ENCODE measurements at regions not wholly inside any gene's neighbourhood (a gene's known extent, or its start where the extent isn't known, plus 50 kb on each side); places are given as distances from the start of the nearest gene placed in this dataset.

- ATAC-seq (ENCODE audit: insufficient read depth, low FRiP score): no peak
- no peak overlapping the region for H3K27ac ChIP-seq (ENCODE audit: low read depth in 1 of 2, low read length in 1 of 2)
- no peaks in the 10 kb centered on the region for H3K4me1 ChIP-seq (ENCODE audit: control insufficient read depth in 5 of 5, insufficient read depth in 5 of 5, low read length in 5 of 5)
- 35 to 40% methylated on average over 4 of the region's 4 CpGs for WGBS, 2 donors
- no peak for DNase-seq
- peaks cover 0 to 21% (median 4%) of the 10 kb centered on the region in 3 donors for H3K27me3 ChIP-seq (ENCODE audit: control insufficient read depth in 3 of 3, insufficient read depth in 3 of 3, low read length in 2 of 3)
- no peak overlapping the region for H3K4me3 ChIP-seq
- H3K36me3 ChIP-seq (ENCODE audit: control insufficient read depth in 4 of 4, insufficient read depth in 4 of 4, low read length in 4 of 4): no peaks in the 10 kb centered on the region
- H3K9me3 ChIP-seq (ENCODE audit: control insufficient read depth in 4 of 4, insufficient read depth in 3 of 4, low read length in 3 of 4): peaks cover 0 to 2% (median 0%) of the 10 kb centered on the region in 4 donors
- TF ChIP-seq, protein P1, sequence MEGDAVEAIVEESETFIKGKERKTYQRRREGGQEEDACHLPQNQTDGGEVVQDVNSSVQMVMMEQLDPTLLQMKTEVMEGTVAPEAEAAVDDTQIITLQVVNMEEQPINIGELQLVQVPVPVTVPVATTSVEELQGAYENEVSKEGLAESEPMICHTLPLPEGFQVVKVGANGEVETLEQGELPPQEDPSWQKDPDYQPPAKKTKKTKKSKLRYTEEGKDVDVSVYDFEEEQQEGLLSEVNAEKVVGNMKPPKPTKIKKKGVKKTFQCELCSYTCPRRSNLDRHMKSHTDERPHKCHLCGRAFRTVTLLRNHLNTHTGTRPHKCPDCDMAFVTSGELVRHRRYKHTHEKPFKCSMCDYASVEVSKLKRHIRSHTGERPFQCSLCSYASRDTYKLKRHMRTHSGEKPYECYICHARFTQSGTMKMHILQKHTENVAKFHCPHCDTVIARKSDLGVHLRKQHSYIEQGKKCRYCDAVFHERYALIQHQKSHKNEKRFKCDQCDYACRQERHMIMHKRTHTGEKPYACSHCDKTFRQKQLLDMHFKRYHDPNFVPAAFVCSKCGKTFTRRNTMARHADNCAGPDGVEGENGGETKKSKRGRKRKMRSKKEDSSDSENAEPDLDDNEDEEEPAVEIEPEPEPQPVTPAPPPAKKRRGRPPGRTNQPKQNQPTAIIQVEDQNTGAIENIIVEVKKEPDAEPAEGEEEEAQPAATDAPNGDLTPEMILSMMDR (IDR thresholded peaks at IDR 0.05; ENCODE audit: control extremely low read depth, extremely low read depth): no peak
- H3K9ac ChIP-seq (ENCODE audit: insufficient read depth in 1 of 2, low read length in 2 of 2): no peak overlapping the region
Measured at GRCh38 chr11:31977343-31977742, 113.5 kb upstream of the RCN1 start.

DNA sequence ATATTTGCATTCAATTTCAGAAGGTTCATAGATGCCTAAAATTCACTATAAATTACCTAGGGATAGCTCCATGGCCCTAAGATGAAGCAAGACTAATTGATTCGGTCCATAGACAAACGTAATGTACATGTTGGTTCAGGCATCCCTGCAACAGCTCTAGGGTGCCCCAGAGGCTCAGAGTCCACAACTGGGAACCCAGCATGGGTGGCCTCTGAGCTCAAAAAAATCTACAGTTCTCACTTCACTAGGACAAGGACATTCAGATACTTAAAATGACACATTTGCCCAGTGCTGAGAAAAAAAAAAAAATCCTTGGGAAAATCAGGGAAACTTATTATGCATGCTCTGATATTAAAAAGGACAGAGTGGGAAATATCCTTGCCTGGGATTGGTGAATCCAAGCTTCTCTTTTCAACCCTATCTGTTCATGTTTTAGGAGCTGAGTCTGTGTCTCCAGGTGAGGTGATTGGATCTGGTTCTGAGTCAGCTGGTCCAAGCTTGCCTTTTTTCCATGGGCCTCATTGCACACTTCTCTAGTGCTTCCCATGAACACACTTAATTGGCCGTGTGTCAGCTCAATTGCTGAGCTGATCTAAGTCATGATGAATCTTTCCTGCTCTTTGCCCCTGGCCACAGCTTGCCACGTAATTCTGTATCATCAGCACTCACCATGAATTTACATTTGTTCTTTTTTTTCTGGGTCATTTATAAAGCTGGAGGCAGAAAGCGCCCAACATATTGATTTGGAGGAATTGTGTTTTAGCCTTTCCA lies 116.3 kb upstream of the RCN1 start:
- TF ChIP-seq, protein P1 (IDR thresholded peaks at IDR 0.05; ENCODE audit: control extremely low read depth, extremely low read depth): no peak
- ATAC-seq (ENCODE audit: insufficient read depth, low FRiP score): no peak
- WGBS, 2 donors: 70 to 79% methylated on average over 5 of the region's 5 CpGs
- no peak overlapping the region for H3K4me3 ChIP-seq
- H3K9ac ChIP-seq (ENCODE audit: insufficient read depth in 1 of 2, low read length in 2 of 2): no peak overlapping the region
- peaks cover 0 to 21% (median 2%) of the 10 kb centered on the region in 3 donors for H3K27me3 ChIP-seq (ENCODE audit: control insufficient read depth in 3 of 3, insufficient read depth in 3 of 3, low read length in 2 of 3)
- no peak overlapping the region for H3K27ac ChIP-seq (ENCODE audit: low read depth in 1 of 2, low read length in 1 of 2)
- no peak for DNase-seq
- no peaks in the 10 kb centered on the region for H3K36me3 ChIP-seq (ENCODE audit: control insufficient read depth in 4 of 4, insufficient read depth in 4 of 4, low read length in 4 of 4)
- peaks cover 0 to 6% (median 0%) of the 10 kb centered on the region in 4 donors for H3K9me3 ChIP-seq (ENCODE audit: control insufficient read depth in 4 of 4, insufficient read depth in 3 of 4, low read length in 3 of 4)
- H3K4me1 ChIP-seq (ENCODE audit: control insufficient read depth in 5 of 5, insufficient read depth in 5 of 5, low read length in 5 of 5): no peaks in the 10 kb centered on the region

GRCh38 chr11:31973172-31973571 lies 117.7 kb upstream of the RCN1 start:
- ATAC-seq (ENCODE audit: insufficient read depth, low FRiP score) (no peak), DNase-seq (no peak)
- H3K36me3 ChIP-seq (ENCODE audit: control insufficient read depth in 4 of 4, insufficient read depth in 4 of 4, low read length in 4 of 4): no peaks in the 10 kb centered on the region
- no peak overlapping the region for H3K27ac ChIP-seq (ENCODE audit: low read depth in 1 of 2, low read length in 1 of 2)
- TF ChIP-seq, protein P1 (IDR thresholded peaks at IDR 0.05; ENCODE audit: control extremely low read depth, extremely low read depth): no peak
- H3K4me3 ChIP-seq: no peak overlapping the region
- peaks cover 0 to 18% (median 0%) of the 10 kb centered on the region in 3 donors for H3K27me3 ChIP-seq (ENCODE audit: control insufficient read depth in 3 of 3, insufficient read depth in 3 of 3, low read length in 2 of 3)
- WGBS, 2 donors: 74 to 84% methylated on average over 4 of the region's 4 CpGs
- peaks cover 0 to 13% (median 0%) of the 10 kb centered on the region in 5 donors for H3K4me1 ChIP-seq (ENCODE audit: control insufficient read depth in 5 of 5, insufficient read depth in 5 of 5, low read length in 5 of 5)
- no peak overlapping the region for H3K9ac ChIP-seq (ENCODE audit: insufficient read depth in 1 of 2, low read length in 2 of 2)
- peaks cover 0 to 6% (median 0%) of the 10 kb centered on the region in 4 donors for H3K9me3 ChIP-seq (ENCODE audit: control insufficient read depth in 4 of 4, insufficient read depth in 3 of 4, low read length in 3 of 4)

All from lung (tissue), 11 donors.